PC-3 (cell line): ENCODE measurements at regions not wholly inside any gene's neighbourhood (a gene's known extent, or its start where the extent isn't known, plus 50 kb on each side); places are given as distances from the start of the nearest gene placed in this dataset.

Experiments used
- ATAC-seq: fragments of 200-7000 bp; cut with Tn5 transposase; 2 replicates; pipeline ENCODE4 v1.9.1; 2020; ENCODE audit warnings: mild to moderate bottlenecking, moderate library complexity
- BruUV-seq: library from RNA; stranded (reverse); fragments of 400-500 nt; replicated peaks from 2 replicates; lab custom pipeline; 2021; lab: Mats Ljungman, UMichigan
- CTCF ChIA-PET: fragments of 300-600 bp; sonication (Branson Sonifier 250); formaldehyde crosslinking; loops from one replicate; lab custom pipeline; 2022; ENCODE audit warnings: antibody characterized with exemption; lab: Charles Lee
- POLR2A ChIA-PET: fragments of 300-600 bp; sonication (Branson Sonifier 250); formaldehyde crosslinking; loops from one replicate; lab custom pipeline; 2022; ENCODE audit warnings: antibody characterized with exemption; ENCODE audit not compliant: unreplicated experiment; lab: Charles Lee
- DNase-seq: peaks from one replicate; pipeline ENCODE4 v3.0.0-alpha.2; 2015
- H2AFZ ChIP-seq: fragments of 300-600 bp; sonication (generic); 2 replicates; pipeline ENCODE4 v1.6.0; 2016; ENCODE audit warnings: antibody characterized with exemption, low read length
- H3F3A ChIP-seq: fragments of 300-600 bp; sonication (generic); one replicate; pipeline ENCODE4 v1.6.0; 2017; ENCODE audit warnings: antibody characterized with exemption, low read length, control low read depth, mild to moderate bottlenecking; ENCODE audit not compliant: unreplicated experiment
- H3K27ac ChIP-seq: fragments of 300-600 bp; sonication (generic); 2 replicates; pipeline ENCODE4 v1.5.1; 2016; ENCODE audit warnings: mild to moderate bottlenecking, low read length
- H3K27me3 ChIP-seq: fragments of 300-600 bp; sonication (generic); 2 replicates; pipeline ENCODE4 v1.6.1; 2016; ENCODE audit warnings: low read length, mixed read lengths
- H3K36me3 ChIP-seq: fragments of 300-600 bp; sonication (generic); 2 replicates; pipeline ENCODE4 v1.6.1; 2016; ENCODE audit warnings: low read depth, mixed run types, low read length, mixed read lengths
- H3K4me1 ChIP-seq: fragments of 300-600 bp; sonication (generic); 2 replicates; pipeline ENCODE4 v1.5.1; 2016; ENCODE audit warnings: low read length; ENCODE audit not compliant: insufficient read depth
- H3K4me2 ChIP-seq: fragments of 300-600 bp; sonication (generic); 2 replicates; pipeline ENCODE4 v1.6.0; 2016; ENCODE audit warnings: low read length
- H3K4me3 ChIP-seq: fragments of 300-600 bp; sonication (generic); 2 replicates; pipeline ENCODE4 v1.5.1; 2016; ENCODE audit warnings: mild to moderate bottlenecking, low read length, mixed read lengths
- H3K79me2 ChIP-seq: fragments of 300-600 bp; sonication (generic); 2 replicates; pipeline ENCODE4 v1.6.1; 2017; ENCODE audit warnings: low read length, mixed read lengths
- H3K9ac ChIP-seq: fragments of 300-600 bp; sonication (generic); 2 replicates; pipeline ENCODE4 v1.6.0; 2016; ENCODE audit warnings: mild to moderate bottlenecking, low read length
- H3K9me2 ChIP-seq: fragments of 300-600 bp; sonication (generic); replicated peaks from 2 replicates; pipeline ENCODE4 v1.6.1; 2016; ENCODE audit warnings: mixed run types, low read length, mixed read lengths
- H3K9me3 ChIP-seq: fragments of 300-600 bp; sonication (generic); 2 replicates; pipeline ENCODE4 v1.6.1; 2016; ENCODE audit warnings: low read length, mixed read lengths
- H4K20me1 ChIP-seq: fragments of 300-600 bp; sonication (generic); 2 replicates; pipeline ENCODE4 v1.6.1; 2016; ENCODE audit warnings: low read length, mixed read lengths
- CTCF ChIP-seq: fragments of 300-600 bp; sonication (generic); conservative IDR thresholded peaks from 2 replicates; pipeline ENCODE4 v1.5.1; 2017; ENCODE audit warnings: antibody characterized with exemption, low read depth, mild to moderate bottlenecking, low read length
- EZH2 ChIP-seq: fragments of 300-600 bp; sonication (generic); IDR thresholded peaks from one replicate; pipeline ENCODE4 v1.6.1; 2017; ENCODE audit warnings: antibody characterized with exemption, mild to moderate bottlenecking, low read length; ENCODE audit not compliant: unreplicated experiment
- EZH2phosphoT487 ChIP-seq: fragments of 300-600 bp; sonication (generic); IDR thresholded peaks from 2 replicates; pipeline ENCODE4 v1.6.1; 2018; ENCODE audit warnings: mild to moderate bottlenecking, antibody characterized with exemption, low read length, borderline replicate concordance
- intact Hi-C: fragments of 100-400 bp; cut with micrococcal nuclease; formaldehyde crosslinking; loops from 2 replicates; pipeline ENCODE4 v1.9.0; 2023

- no peak for ATAC-seq
- Histone ChIP-seq H2AFZ (no peak overlapping the region; the same call in 1 of the 2 replicates), H3K27me3 (no peaks in the 10 kb centered on the region), H3K9ac (no peak overlapping the region), H3K36me3 (no peaks in the 10 kb centered on the region), H3F3A (no peaks in the 10 kb centered on the region), H3K4me2 (no peak overlapping the region), H3K27ac (no peak overlapping the region), H3K4me3 (no peak overlapping the region), H3K9me3 (no peaks in the 10 kb centered on the region), H3K4me1 (peaks cover 9% of the 10 kb centered on the region), H3K9me2 (no peaks in the 10 kb centered on the region), H4K20me1 (no peaks in the 10 kb centered on the region), H3K79me2 (no peaks in the 10 kb centered on the region)
- ChIA-PET POLR2A (no interaction called here), CTCF (no interaction called here)
- no TSS peak for BruUV-seq
- TF ChIP-seq EZH2phosphoT487 (no peak), EZH2 (no peak), CTCF (no peak)
- peak; percentile 73 for DNase-seq
- intact Hi-C loops = no loop called here
Observed at GRCh38 chr17:13864521-13864920, 204.8 kb upstream of the COX10 start.

DNA sequence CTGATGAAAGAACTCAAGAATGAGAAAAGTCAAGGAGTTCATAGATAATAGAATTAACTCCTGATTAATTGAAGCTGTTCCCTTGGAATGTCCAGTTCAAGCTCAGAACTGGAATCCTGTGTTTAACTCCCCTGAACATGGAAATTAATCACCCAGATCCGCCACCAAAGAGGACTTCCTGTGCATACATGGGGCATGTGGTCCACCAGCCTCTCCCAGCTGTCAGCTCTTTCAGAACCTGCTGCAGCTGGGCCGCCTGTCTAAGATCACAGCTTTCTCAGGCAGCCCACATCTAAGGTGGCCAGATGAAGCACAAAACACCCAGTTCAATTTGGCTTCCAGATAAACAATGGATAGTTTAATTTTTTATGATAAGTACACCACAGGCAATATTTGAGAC is 203.7 kb upstream of the COX10 start:
- Histone ChIP-seq H3K27me3 (no peaks in the 10 kb centered on the region), H3K9me2 (no peaks in the 10 kb centered on the region), H4K20me1 (no peaks in the 10 kb centered on the region), H2AFZ (no peak overlapping the region), H3K4me3 (no peak overlapping the region), H3K9me3 (no peaks in the 10 kb centered on the region), H3K79me2 (no peaks in the 10 kb centered on the region), H3K4me2 (no peak overlapping the region), H3K4me1 (peaks cover 9% of the 10 kb centered on the region), H3K9ac (no peak overlapping the region), H3K36me3 (no peaks in the 10 kb centered on the region), H3F3A (no peaks in the 10 kb centered on the region), H3K27ac (no peak overlapping the region)
- ATAC-seq (no peak), DNase-seq (no peak)
- intact Hi-C loops = no loop called here
- BruUV-seq = no TSS peak
- CTCF ChIA-PET = no interaction called here
- POLR2A ChIA-PET = no interaction called here
- TF ChIP-seq EZH2 = no peak
- TF ChIP-seq CTCF = no peak

DNA sequence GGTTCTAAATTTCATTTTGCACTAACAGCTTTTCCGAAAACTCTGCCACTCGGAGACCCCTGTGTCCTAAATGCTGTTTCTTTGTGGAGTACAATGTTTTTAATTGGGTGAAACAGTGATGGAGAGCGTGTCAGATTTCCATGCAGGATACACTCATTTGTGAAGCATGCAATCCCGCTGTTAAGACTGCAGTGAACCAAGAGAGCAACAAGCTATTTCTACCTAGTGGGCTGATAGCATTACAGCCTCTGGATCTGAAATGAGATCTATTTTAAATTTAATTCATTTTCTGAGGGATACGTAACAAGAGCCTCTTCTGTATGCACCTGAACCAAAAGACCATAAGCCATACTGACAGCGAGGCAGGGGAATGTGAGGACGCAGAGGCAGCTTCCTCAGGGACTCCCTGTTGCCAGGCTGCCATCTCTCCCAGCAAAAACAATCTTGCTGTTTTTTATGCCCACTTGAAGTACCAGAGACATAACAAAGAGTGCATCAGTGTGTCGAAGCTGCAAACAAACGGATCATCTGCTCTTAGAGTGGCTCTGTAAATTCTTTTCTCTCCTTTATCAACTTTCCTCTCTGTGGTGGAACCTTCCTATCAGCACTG is 199.9 kb upstream of the COX10 start:
- TF ChIP-seq EZH2phosphoT487 (no peak), CTCF (no peak), EZH2 (no peak)
- Histone ChIP-seq H3K36me3 (no peaks in the 10 kb centered on the region), H3K4me2 (peak overlapping the region; percentile 48), H4K20me1 (no peaks in the 10 kb centered on the region), H3K27me3 (no peaks in the 10 kb centered on the region), H3K27ac (no peak overlapping the region), H3K9me2 (no peaks in the 10 kb centered on the region), H3K9ac (no peak overlapping the region), H2AFZ (peak overlapping the region; percentile 43; the same call in 1 of the 2 replicates), H3K9me3 (no peaks in the 10 kb centered on the region), H3K79me2 (no peaks in the 10 kb centered on the region), H3F3A (no peaks in the 10 kb centered on the region), H3K4me1 (peaks cover 6% of the 10 kb centered on the region), H3K4me3 (peak overlapping the region; percentile 26; the same call in 1 of the 2 replicates)
- no peak for ATAC-seq
- intact Hi-C loops = no loop called here
- BruUV-seq = no TSS peak
- POLR2A ChIA-PET = interaction anchor here (0.6 kb wide), 1 partner anchor 201 kb away, joined by 3 read pairs; no protein-coding TSS in a partner anchor
- CTCF ChIA-PET = no interaction called here
- DNase-seq = peak; percentile 35
